GOT3 (cell line): ENCODE measurements at regions not wholly inside any gene's neighbourhood (a gene's known extent, or its start where the extent isn't known, plus 50 kb on each side); places are given as distances from the start of the nearest gene placed in this dataset.
"Not testable (repeated sequence)": the region's sequence is repeated elsewhere in the genome, so short reads cannot be mapped to it uniquely, and the experiment has no call there.

Experiments
- DNase-seq: peaks from one replicate; lab custom pipeline; 2025; ENCODE audit warnings: mixed read lengths; lab: John Stamatoyannopoulos, UW

- not testable (repeated sequence) for DNase-seq
Observed at GRCh38 chr11:37430966-37431632, 833.1 kb upstream of the RAG2 start.

GRCh38 chr11:37422511-37422910, 824.5 kb upstream of the RAG2 start:
- DNase-seq, result no peak

- no peak for DNase-seq
Observed at GRCh38 chr11:37411289-37411688, 813.3 kb upstream of the RAG2 start.

- DNase-seq, result no peak
Observed at GRCh38 chr11:37409124-37409523, 811.1 kb upstream of the RAG2 start.

- DNase-seq, result no peak
Observed at GRCh38 chr11:37407461-37407860, 809.4 kb upstream of the RAG2 start.

- DNase-seq, result no peak
Observed at GRCh38 chr11:37406651-37407050, 808.6 kb upstream of the RAG2 start.

GRCh38 chr11:37404231-37404630, 806.2 kb upstream of the RAG2 start:
- no peak for DNase-seq

- DNase-seq, result no peak
Observed at GRCh38 chr11:37402663-37403062, 804.6 kb upstream of the RAG2 start.

GRCh38 chr11:37394236-37394870, 796.3 kb upstream of the RAG2 start:
- no peak for DNase-seq

- no peak for DNase-seq
Observed at GRCh38 chr11:37391615-37392014, 793.6 kb upstream of the RAG2 start.

GRCh38 chr11:37390576-37391083, 792.6 kb upstream of the RAG2 start:
- DNase-seq, result no peak

GRCh38 chr11:37378958-37379357, 780.9 kb upstream of the RAG2 start:
- no peak for DNase-seq

GRCh38 chr11:37372667-37373066, 774.6 kb upstream of the RAG2 start:
- no peak for DNase-seq

- no peak for DNase-seq
Observed at GRCh38 chr11:37371346-37371970, 773.4 kb upstream of the RAG2 start.

GRCh38 chr11:37370817-37371216, 772.8 kb upstream of the RAG2 start:
- DNase-seq, result no peak

GRCh38 chr11:37364246-37364839, 766.3 kb upstream of the RAG2 start:
- DNase-seq, result no peak

GRCh38 chr11:37353192-37353591, 755.2 kb upstream of the RAG2 start:
- no peak for DNase-seq

- no peak for DNase-seq
Observed at GRCh38 chr11:37352485-37352884, 754.4 kb upstream of the RAG2 start.

GRCh38 chr11:37343290-37343689, 745.3 kb upstream of the RAG2 start:
- DNase-seq, result no peak

- no peak for DNase-seq
Observed at GRCh38 chr11:37336401-37336800, 738.4 kb upstream of the RAG2 start.

GRCh38 chr11:37333345-37333744, 735.3 kb upstream of the RAG2 start:
- DNase-seq, result no peak

- no peak for DNase-seq
Observed at GRCh38 chr11:37323843-37324242, 725.8 kb upstream of the RAG2 start.
